A673 (cell line): ENCODE measurements at regions not wholly inside any gene's neighbourhood (a gene's known extent, or its start where the extent isn't known, plus 50 kb on each side); places are given as distances from the start of the nearest gene placed in this dataset.

Experiments
- EZH2 ChIP-seq: fragments of 200-600 bp; sonication (generic); IDR thresholded peaks from 2 replicates; pipeline ENCODE4 v1.6.1; 2017; ENCODE audit warnings: borderline replicate concordance, low read depth, mild to moderate bottlenecking, mixed read lengths, antibody characterized with exemption, low read length; ENCODE audit not compliant: poor library complexity, severe bottlenecking
- TF ChIP-seq, protein P1 (sequence below): fragments of 300-800, 200-600 bp; sonication (generic); conservative IDR thresholded peaks from 2 replicates; pipeline ENCODE4 v1.5.1; 2017; ENCODE audit warnings: low read depth, mild to moderate bottlenecking, antibody characterized with exemption, low read length, moderate library complexity, mixed read lengths

DNA sequence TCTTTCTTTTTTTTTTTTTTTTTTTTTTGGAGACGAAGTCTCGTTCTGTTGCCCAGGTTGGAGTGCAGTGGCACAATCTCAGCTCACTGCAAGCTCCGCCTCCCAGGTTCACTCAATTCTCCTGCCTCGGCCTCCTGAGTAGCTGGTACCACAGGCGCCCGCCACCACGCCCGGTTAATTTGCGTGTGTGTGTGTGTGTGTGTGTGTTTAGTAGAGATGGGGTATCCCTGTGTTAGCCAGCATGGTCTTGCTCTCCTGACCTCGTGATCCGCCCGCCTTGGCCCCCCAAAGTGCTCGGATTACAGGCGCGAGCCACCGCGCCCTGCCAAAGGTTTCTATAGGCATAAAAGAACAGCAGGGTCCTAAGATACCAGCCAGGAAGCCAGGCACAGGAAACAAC is 261.0 kb upstream of the CCDC54 start:
- TF ChIP-seq, protein P1, sequence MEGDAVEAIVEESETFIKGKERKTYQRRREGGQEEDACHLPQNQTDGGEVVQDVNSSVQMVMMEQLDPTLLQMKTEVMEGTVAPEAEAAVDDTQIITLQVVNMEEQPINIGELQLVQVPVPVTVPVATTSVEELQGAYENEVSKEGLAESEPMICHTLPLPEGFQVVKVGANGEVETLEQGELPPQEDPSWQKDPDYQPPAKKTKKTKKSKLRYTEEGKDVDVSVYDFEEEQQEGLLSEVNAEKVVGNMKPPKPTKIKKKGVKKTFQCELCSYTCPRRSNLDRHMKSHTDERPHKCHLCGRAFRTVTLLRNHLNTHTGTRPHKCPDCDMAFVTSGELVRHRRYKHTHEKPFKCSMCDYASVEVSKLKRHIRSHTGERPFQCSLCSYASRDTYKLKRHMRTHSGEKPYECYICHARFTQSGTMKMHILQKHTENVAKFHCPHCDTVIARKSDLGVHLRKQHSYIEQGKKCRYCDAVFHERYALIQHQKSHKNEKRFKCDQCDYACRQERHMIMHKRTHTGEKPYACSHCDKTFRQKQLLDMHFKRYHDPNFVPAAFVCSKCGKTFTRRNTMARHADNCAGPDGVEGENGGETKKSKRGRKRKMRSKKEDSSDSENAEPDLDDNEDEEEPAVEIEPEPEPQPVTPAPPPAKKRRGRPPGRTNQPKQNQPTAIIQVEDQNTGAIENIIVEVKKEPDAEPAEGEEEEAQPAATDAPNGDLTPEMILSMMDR = no peak
- no peak for TF ChIP-seq EZH2
